DND-41 (cell line): ENCODE measurements at regions not wholly inside any gene's neighbourhood (a gene's known extent, or its start where the extent isn't known, plus 50 kb on each side); places are given as distances from the start of the nearest gene placed in this dataset.
"Not testable (repeated sequence)": the region's sequence is repeated elsewhere in the genome, so short reads cannot be mapped to it uniquely, and the experiment has no call there.

Experiments used
- ATAC-seq: fragments of 200-7000 bp; cut with Tn5 transposase; 3 replicates; pipeline ENCODE4 v1.9.1; 2021; ENCODE audit warnings: low read depth; ENCODE audit not compliant: insufficient read depth
- DNase-seq: peaks from one replicate; pipeline ENCODE4 v3.0.0-alpha.2; 2020
- H2AFZ ChIP-seq: 2 replicates; pipeline ENCODE4 v1.6.0; 2012; ENCODE audit warnings: low read depth, low read length
- H3K27ac ChIP-seq: 2 replicates; pipeline ENCODE4 v1.5.1; 2012; ENCODE audit warnings: low read length, inconsistent platforms
- H3K27me3 ChIP-seq: fragments of 200-600 bp; sonication (generic); 2 replicates; pipeline ENCODE4 v1.6.0; 2012; ENCODE audit warnings: low read length, mild to moderate bottlenecking, inconsistent platforms; ENCODE audit not compliant: insufficient read depth, poor library complexity
- H3K36me3 ChIP-seq: 2 replicates; pipeline ENCODE4 v1.5.1; 2012; ENCODE audit warnings: low read length, inconsistent platforms; ENCODE audit not compliant: insufficient read depth
- H3K4me1 ChIP-seq: 2 replicates; pipeline ENCODE4 v1.5.1; 2012; ENCODE audit warnings: mild to moderate bottlenecking, low read length; ENCODE audit not compliant: insufficient read depth
- H3K4me2 ChIP-seq: 2 replicates; pipeline ENCODE4 v1.6.0; 2012; ENCODE audit warnings: mild to moderate bottlenecking, moderate library complexity, low read length, inconsistent platforms; ENCODE audit not compliant: insufficient read depth
- H3K4me3 ChIP-seq, 2 experiments: fragments of 200-600 bp in 1 of 2; shearing (Covaris generic) in 1 of 2; 2 replicates each; pipeline ENCODE4 v1.5.1; 2012 to 2016; ENCODE audit warnings: inconsistent platforms in 2 of 2, low read length in 2 of 2, mild to moderate bottlenecking in 2 of 2, low read depth in 1 of 2, moderate library complexity in 1 of 2
- H3K79me2 ChIP-seq: 2 replicates; pipeline ENCODE4 v1.6.0; 2012; ENCODE audit warnings: low read length, inconsistent platforms; ENCODE audit not compliant: insufficient read depth
- H3K9ac ChIP-seq: 2 replicates; pipeline ENCODE4 v1.6.0; 2012; ENCODE audit warnings: low read depth, mild to moderate bottlenecking, inconsistent platforms, low read length, moderate library complexity
- H3K9me3 ChIP-seq: 2 replicates; pipeline ENCODE4 v1.5.1; 2012; ENCODE audit warnings: low read length, moderate library complexity, mild to moderate bottlenecking, inconsistent platforms; ENCODE audit not compliant: insufficient read depth, severe bottlenecking
- H4K20me1 ChIP-seq: 2 replicates; pipeline ENCODE4 v1.6.0; 2012; ENCODE audit warnings: low read length; ENCODE audit not compliant: insufficient read depth
- EZH2 ChIP-seq: IDR thresholded peaks from 3 replicates; pipeline ENCODE4 v1.6.1; 2012; ENCODE audit warnings: borderline replicate concordance, low read depth, mild to moderate bottlenecking, moderate library complexity, low read length, inconsistent platforms; ENCODE audit not compliant: severe bottlenecking
- TF ChIP-seq, protein P1 (sequence below): IDR thresholded peaks from 2 replicates; pipeline ENCODE4 v1.5.1; 2012; ENCODE audit warnings: borderline replicate concordance, low read length, moderate library complexity, mild to moderate bottlenecking; ENCODE audit not compliant: poor library complexity, severe bottlenecking; ENCODE audit errors: extremely low read depth

- no peaks in the 10 kb centered on the region for H3K36me3 ChIP-seq
- ATAC-seq (no peak), DNase-seq (no peak)
- no peak overlapping the region for H3K27ac ChIP-seq
- no peaks in the 10 kb centered on the region for H3K79me2 ChIP-seq
- H3K9ac ChIP-seq, result no peak overlapping the region
- H3K4me1 ChIP-seq, result no peaks in the 10 kb centered on the region
- no peak overlapping the region for H3K4me3 ChIP-seq
- no peak overlapping the region for H3K4me2 ChIP-seq
- H3K27me3 ChIP-seq, result no peaks in the 10 kb centered on the region
- TF ChIP-seq, protein P1, sequence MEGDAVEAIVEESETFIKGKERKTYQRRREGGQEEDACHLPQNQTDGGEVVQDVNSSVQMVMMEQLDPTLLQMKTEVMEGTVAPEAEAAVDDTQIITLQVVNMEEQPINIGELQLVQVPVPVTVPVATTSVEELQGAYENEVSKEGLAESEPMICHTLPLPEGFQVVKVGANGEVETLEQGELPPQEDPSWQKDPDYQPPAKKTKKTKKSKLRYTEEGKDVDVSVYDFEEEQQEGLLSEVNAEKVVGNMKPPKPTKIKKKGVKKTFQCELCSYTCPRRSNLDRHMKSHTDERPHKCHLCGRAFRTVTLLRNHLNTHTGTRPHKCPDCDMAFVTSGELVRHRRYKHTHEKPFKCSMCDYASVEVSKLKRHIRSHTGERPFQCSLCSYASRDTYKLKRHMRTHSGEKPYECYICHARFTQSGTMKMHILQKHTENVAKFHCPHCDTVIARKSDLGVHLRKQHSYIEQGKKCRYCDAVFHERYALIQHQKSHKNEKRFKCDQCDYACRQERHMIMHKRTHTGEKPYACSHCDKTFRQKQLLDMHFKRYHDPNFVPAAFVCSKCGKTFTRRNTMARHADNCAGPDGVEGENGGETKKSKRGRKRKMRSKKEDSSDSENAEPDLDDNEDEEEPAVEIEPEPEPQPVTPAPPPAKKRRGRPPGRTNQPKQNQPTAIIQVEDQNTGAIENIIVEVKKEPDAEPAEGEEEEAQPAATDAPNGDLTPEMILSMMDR, result no peak
- TF ChIP-seq EZH2, result no peak
- no peak overlapping the region for H2AFZ ChIP-seq
- no peaks in the 10 kb centered on the region for H4K20me1 ChIP-seq
- H3K9me3 ChIP-seq, result no peaks in the 10 kb centered on the region
Observed at GRCh38 chr5:148887123-148887881, 60.9 kb downstream of the ADRB2 start.

DNA sequence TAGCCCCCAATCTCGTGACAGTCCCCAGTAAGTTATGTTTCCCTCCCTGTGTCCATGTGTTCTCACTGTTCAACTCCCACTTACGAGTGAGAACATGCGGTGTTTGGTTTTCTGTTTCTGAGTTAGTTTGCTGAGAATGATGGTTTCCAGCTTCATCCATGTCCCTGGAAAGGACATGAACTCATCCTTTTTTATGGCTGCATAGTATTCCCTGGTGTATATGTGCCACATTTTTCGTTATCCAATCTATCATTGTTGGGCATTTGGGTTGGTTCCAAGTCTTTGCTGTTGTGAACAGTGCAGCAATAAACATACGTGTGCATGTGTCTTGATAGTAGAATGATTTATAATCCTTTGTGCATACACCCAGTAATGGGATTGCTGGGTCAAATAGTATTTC lies 63.5 kb downstream of the ADRB2 start:
- not testable (repeated sequence) for DNase-seq, H3K9ac ChIP-seq, H3K4me3 ChIP-seq, H3K27me3 ChIP-seq, H3K36me3 ChIP-seq, H3K27ac ChIP-seq, H4K20me1 ChIP-seq, H3K4me2 ChIP-seq, H3K79me2 ChIP-seq, H3K9me3 ChIP-seq, ATAC-seq, H2AFZ ChIP-seq, H3K4me1 ChIP-seq

- not testable (repeated sequence) for H3K36me3 ChIP-seq, H2AFZ ChIP-seq, H3K4me1 ChIP-seq, ATAC-seq, H3K9ac ChIP-seq, H3K4me2 ChIP-seq, H3K27ac ChIP-seq, DNase-seq, H3K79me2 ChIP-seq, H3K27me3 ChIP-seq, H3K4me3 ChIP-seq, H4K20me1 ChIP-seq, H3K9me3 ChIP-seq
Observed at GRCh38 chr5:148895441-148895840, 69.0 kb downstream of the ADRB2 start.

GRCh38 chr5:148897842-148898241 lies 71.4 kb downstream of the ADRB2 start:
- no peak overlapping the region for H3K27ac ChIP-seq
- H2AFZ ChIP-seq, result no peak overlapping the region
- no peaks in the 10 kb centered on the region for H3K27me3 ChIP-seq
- no peak overlapping the region for H3K4me3 ChIP-seq
- TF ChIP-seq EZH2, result no peak
- TF ChIP-seq, protein P1, result no peak
- H4K20me1 ChIP-seq, result no peaks in the 10 kb centered on the region
- no peaks in the 10 kb centered on the region for H3K79me2 ChIP-seq
- no peaks in the 10 kb centered on the region for H3K36me3 ChIP-seq
- H3K4me1 ChIP-seq, result no peaks in the 10 kb centered on the region
- no peak overlapping the region for H3K4me2 ChIP-seq
- DNase-seq, result no peak
- ATAC-seq, result no peak
- no peak overlapping the region for H3K9ac ChIP-seq
- no peaks in the 10 kb centered on the region for H3K9me3 ChIP-seq
